OCI-LY7 (cell line): ENCODE measurements at regions not wholly inside any gene's neighbourhood (a gene's known extent, or its start where the extent isn't known, plus 50 kb on each side); places are given as distances from the start of the nearest gene placed in this dataset.

Source experiments
- BruUV-seq: library from RNA; stranded (reverse); fragments of 400-500 nt; replicated peaks from 2 replicates; lab custom pipeline; 2021; lab: Mats Ljungman, UMichigan
- CTCF ChIA-PET: fragments of 300-600 bp; sonication (Branson Sonifier 250); formaldehyde crosslinking; loops from one replicate; lab custom pipeline; 2022; ENCODE audit warnings: antibody characterized with exemption; ENCODE audit not compliant: unreplicated experiment; lab: Charles Lee
- POLR2A ChIA-PET: fragments of 300-600 bp; sonication (Branson Sonifier 250); formaldehyde crosslinking; loops from one replicate; lab custom pipeline; 2022; ENCODE audit warnings: antibody characterized with exemption; lab: Charles Lee
- DNase-seq: peaks from one replicate; pipeline ENCODE4 v3.0.0-alpha.2; 2015; ENCODE audit warnings: low spot score
- H2AFZ ChIP-seq: fragments of 200-600 bp; sonication (generic), shearing (Covaris generic); 2 replicates; pipeline ENCODE4 v1.6.1; 2014; ENCODE audit warnings: mild to moderate bottlenecking, antibody characterized with exemption, low read length, moderate library complexity
- H3K27ac ChIP-seq: fragments of 200-600 bp; sonication (generic); 2 replicates; pipeline ENCODE4 v1.5.1; 2014; ENCODE audit warnings: mixed run types, low read depth, mild to moderate bottlenecking, moderate library complexity, low read length, inconsistent platforms; ENCODE audit not compliant: poor library complexity, severe bottlenecking
- H3K36me3 ChIP-seq: fragments of 200-600 bp; sonication (generic); 2 replicates; pipeline ENCODE4 v1.6.1; 2014; ENCODE audit warnings: mild to moderate bottlenecking, antibody characterized with exemption, low read length, moderate library complexity, mixed read lengths; ENCODE audit not compliant: insufficient read depth
- H3K4me1 ChIP-seq: fragments of 200-600 bp; sonication (generic); 2 replicates; pipeline ENCODE4 v1.5.1; 2014; ENCODE audit warnings: mild to moderate bottlenecking, low read length; ENCODE audit not compliant: insufficient read depth, poor library complexity, severe bottlenecking
- H3K4me2 ChIP-seq: fragments of 200-600 bp; sonication (generic); 2 replicates; pipeline ENCODE4 v1.6.1; 2014; ENCODE audit warnings: mild to moderate bottlenecking, low read length
- H3K4me3 ChIP-seq: fragments of 200-600 bp; sonication (generic); 2 replicates; pipeline ENCODE4 v1.5.1; 2014; ENCODE audit warnings: mild to moderate bottlenecking, low read depth, low read length; ENCODE audit not compliant: poor library complexity, severe bottlenecking
- H3K79me2 ChIP-seq: fragments of 200-600 bp; sonication (generic); 2 replicates; pipeline ENCODE4 v1.6.1; 2016; ENCODE audit warnings: low read depth, mild to moderate bottlenecking, low read length, moderate library complexity, mixed read lengths; ENCODE audit not compliant: insufficient read depth
- H3K9me2 ChIP-seq: fragments of 200-600 bp; sonication (generic); 2 replicates; pipeline ENCODE4 v1.6.1; 2016; ENCODE audit warnings: mild to moderate bottlenecking, low read length, mixed read lengths; ENCODE audit not compliant: insufficient read depth
- H3K9me3 ChIP-seq: fragments of 200-600 bp; sonication (generic); 2 replicates; pipeline ENCODE4 v1.6.1; 2014; ENCODE audit warnings: mild to moderate bottlenecking, mixed run types, low read length, mixed read lengths
- H4K20me1 ChIP-seq: fragments of 200-600 bp; sonication (generic); 2 replicates; pipeline ENCODE4 v1.6.1; 2014; ENCODE audit warnings: mild to moderate bottlenecking, antibody characterized with exemption, low read length, moderate library complexity, mixed read lengths; ENCODE audit not compliant: insufficient read depth
- EZH2phosphoT487 ChIP-seq: fragments of 200-600 bp; sonication (generic); IDR thresholded peaks from 2 replicates; pipeline ENCODE4 v1.6.1; 2018; ENCODE audit warnings: low read depth, borderline replicate concordance, mild to moderate bottlenecking, mixed run types, antibody characterized with exemption, low read length, moderate library complexity, mixed read lengths
- intact Hi-C: fragments of 100-400 bp; cut with micrococcal nuclease; formaldehyde crosslinking; loops from one replicate; pipeline ENCODE4 v1.10.0; 2022; ENCODE audit not compliant: unreplicated experiment
- TF ChIP-seq, protein P1 (sequence below): fragments of 200-600 bp; sonication (generic); conservative IDR thresholded peaks from 2 replicates; pipeline ENCODE4 v1.5.1; 2014; ENCODE audit warnings: mild to moderate bottlenecking, antibody characterized with exemption, low read length, moderate library complexity, mixed read lengths

DNA sequence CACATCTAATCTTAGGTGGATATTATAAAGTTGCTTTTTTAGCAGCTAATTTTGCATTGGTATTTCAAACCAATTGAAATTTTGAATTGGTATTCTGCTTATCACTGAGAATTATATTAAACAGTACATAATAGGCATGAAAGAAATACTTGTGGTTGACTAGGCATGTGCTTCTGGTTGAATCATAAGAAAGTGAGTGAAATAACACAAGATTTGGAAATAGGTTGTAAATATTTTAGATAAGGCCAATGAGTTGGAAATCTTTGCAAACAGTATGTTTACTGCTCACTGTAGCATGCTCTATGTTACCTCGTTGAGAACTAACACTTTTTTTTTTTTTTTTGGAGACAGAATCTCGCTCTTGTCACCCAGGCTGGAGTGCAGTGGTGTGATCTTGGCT is 66.8 kb upstream of the RFC3 start:
- CTCF ChIA-PET = no interaction called here
- peaks cover 26% of the 10 kb centered on the region for H3K36me3 ChIP-seq
- no peaks in the 10 kb centered on the region for H3K9me2 ChIP-seq
- no peak overlapping the region for H3K4me3 ChIP-seq
- H4K20me1 ChIP-seq = no peaks in the 10 kb centered on the region
- POLR2A ChIA-PET = interaction anchor here (0.8 to 2.7 kb wide), 2 partner anchors 11 to 13 kb away, joined by 3 to 14 read pairs; no protein-coding TSS in a partner anchor
- intact Hi-C loops = no loop called here
- H3K79me2 ChIP-seq = no peaks in the 10 kb centered on the region
- TF ChIP-seq EZH2phosphoT487 = no peak
- TF ChIP-seq, protein P1, sequence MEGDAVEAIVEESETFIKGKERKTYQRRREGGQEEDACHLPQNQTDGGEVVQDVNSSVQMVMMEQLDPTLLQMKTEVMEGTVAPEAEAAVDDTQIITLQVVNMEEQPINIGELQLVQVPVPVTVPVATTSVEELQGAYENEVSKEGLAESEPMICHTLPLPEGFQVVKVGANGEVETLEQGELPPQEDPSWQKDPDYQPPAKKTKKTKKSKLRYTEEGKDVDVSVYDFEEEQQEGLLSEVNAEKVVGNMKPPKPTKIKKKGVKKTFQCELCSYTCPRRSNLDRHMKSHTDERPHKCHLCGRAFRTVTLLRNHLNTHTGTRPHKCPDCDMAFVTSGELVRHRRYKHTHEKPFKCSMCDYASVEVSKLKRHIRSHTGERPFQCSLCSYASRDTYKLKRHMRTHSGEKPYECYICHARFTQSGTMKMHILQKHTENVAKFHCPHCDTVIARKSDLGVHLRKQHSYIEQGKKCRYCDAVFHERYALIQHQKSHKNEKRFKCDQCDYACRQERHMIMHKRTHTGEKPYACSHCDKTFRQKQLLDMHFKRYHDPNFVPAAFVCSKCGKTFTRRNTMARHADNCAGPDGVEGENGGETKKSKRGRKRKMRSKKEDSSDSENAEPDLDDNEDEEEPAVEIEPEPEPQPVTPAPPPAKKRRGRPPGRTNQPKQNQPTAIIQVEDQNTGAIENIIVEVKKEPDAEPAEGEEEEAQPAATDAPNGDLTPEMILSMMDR = no peak
- H3K4me2 ChIP-seq = no peak overlapping the region
- DNase-seq = no peak
- H2AFZ ChIP-seq = no peak overlapping the region
- H3K9me3 ChIP-seq = peaks cover 29% of the 10 kb centered on the region
- BruUV-seq = no TSS peak
- H3K27ac ChIP-seq = no peak overlapping the region
- H3K4me1 ChIP-seq = peaks cover 22% of the 10 kb centered on the region

- intact Hi-C loops = no loop called here
- Histone ChIP-seq H3K27ac (no peak overlapping the region), H3K4me1 (peaks cover 20% of the 10 kb centered on the region), H3K36me3 (peaks cover 23% of the 10 kb centered on the region), H3K4me2 (no peak overlapping the region), H3K9me3 (peaks cover 29% of the 10 kb centered on the region), H4K20me1 (no peaks in the 10 kb centered on the region), H2AFZ (peak overlapping the region; percentile 21; the same call in 1 of the 2 replicates), H3K4me3 (no peak overlapping the region), H3K9me2 (no peaks in the 10 kb centered on the region), H3K79me2 (no peaks in the 10 kb centered on the region)
- no peak for TF ChIP-seq EZH2phosphoT487
- TF ChIP-seq, protein P1 = no peak
- ChIA-PET CTCF (interaction anchor here (1.0 kb wide), 1 partner anchor 12 kb away, joined by 3 read pairs; no protein-coding TSS in a partner anchor), POLR2A (interaction anchor here (0.5 to 2.7 kb wide), 6 partner anchors 10 to 280 kb away, joined by 3 to 14 read pairs (median 4); no protein-coding TSS in a partner anchor)
- DNase-seq = no peak
- no TSS peak for BruUV-seq
Observed at GRCh38 chr13:33752094-33752493, 65.9 kb upstream of the RFC3 start.

DNA sequence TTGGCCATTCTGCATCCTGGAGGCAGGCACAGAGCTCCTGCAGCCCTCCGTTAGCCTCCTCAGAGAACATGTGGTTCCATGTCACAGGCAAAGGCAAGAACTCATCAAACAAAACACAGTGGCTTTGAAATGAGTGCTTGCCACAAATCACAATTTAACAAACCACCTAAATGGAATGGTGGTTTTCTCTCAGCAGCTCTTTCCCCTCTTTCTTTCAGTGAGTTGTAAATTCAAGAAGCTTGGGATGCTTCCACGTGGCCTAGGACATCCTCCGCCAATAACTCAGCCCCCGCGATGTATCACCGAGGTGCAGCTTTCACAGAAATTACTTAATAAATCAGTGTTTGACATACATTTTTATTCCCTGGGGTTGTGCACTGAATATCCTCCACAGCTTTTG is 65.4 kb upstream of the RFC3 start:
- no peak for TF ChIP-seq EZH2phosphoT487
- TF ChIP-seq, protein P1 = no peak
- H4K20me1 ChIP-seq = no peaks in the 10 kb centered on the region
- peaks cover 24% of the 10 kb centered on the region for H3K9me3 ChIP-seq
- no peak overlapping the region for H3K4me2 ChIP-seq
- ChIA-PET POLR2A (interaction anchor here (0.6 to 2.7 kb wide), 6 partner anchors 9 to 37 kb away, joined by 3 to 14 read pairs (median 4); no protein-coding TSS in a partner anchor), CTCF (interaction anchor here (1.0 to 1.3 kb wide), 2 partner anchors 11 kb away, joined by 3 read pairs; no protein-coding TSS in a partner anchor)
- peaks cover 20% of the 10 kb centered on the region for H3K4me1 ChIP-seq
- no peaks in the 10 kb centered on the region for H3K9me2 ChIP-seq
- intact Hi-C loops = no loop called here
- H3K36me3 ChIP-seq = peaks cover 18% of the 10 kb centered on the region
- no peak overlapping the region for H3K4me3 ChIP-seq
- DNase-seq = no peak
- no peak overlapping the region for H3K27ac ChIP-seq
- H3K79me2 ChIP-seq = no peaks in the 10 kb centered on the region
- H2AFZ ChIP-seq = peak overlapping the region; percentile 21; the same call in 1 of the 2 replicates
- BruUV-seq = no TSS peak
